Ectodermal cell (in vitro differentiated cells): ENCODE measurements at regions not wholly inside any gene's neighbourhood (a gene's known extent, or its start where the extent isn't known, plus 50 kb on each side); places are given as distances from the start of the nearest gene placed in this dataset.
"Not testable (repeated sequence)": the region's sequence is repeated elsewhere in the genome, so short reads cannot be mapped to it uniquely, and the experiment has no call there.

Experiments used
- H3K27ac ChIP-seq: 2 replicates; pipeline ENCODE4 v1.7.0; 2013; ENCODE audit warnings: mild to moderate bottlenecking, low read depth, low read length; ENCODE audit not compliant: insufficient read depth, poor library complexity, severe bottlenecking
- H3K27me3 ChIP-seq: 2 replicates; pipeline ENCODE4 v1.7.0; 2013; ENCODE audit warnings: mild to moderate bottlenecking, low read length; ENCODE audit not compliant: insufficient read depth, control insufficient read depth, poor library complexity, severe bottlenecking
- H3K36me3 ChIP-seq: one replicate; pipeline ENCODE4 v1.7.0; 2013; ENCODE audit warnings: low read length; ENCODE audit not compliant: control insufficient read depth, insufficient read depth
- H3K4me1 ChIP-seq: one replicate; pipeline ENCODE4 v1.7.0; 2013; ENCODE audit warnings: low read length; ENCODE audit not compliant: control insufficient read depth, insufficient read depth
- H3K4me3 ChIP-seq: 2 replicates; pipeline ENCODE4 v1.7.0; 2013; ENCODE audit warnings: low read depth, low read length, control low read depth; ENCODE audit not compliant: insufficient read depth
- H3K9me3 ChIP-seq: 2 replicates; pipeline ENCODE4 v1.7.0; 2013; ENCODE audit warnings: mild to moderate bottlenecking, low read length, moderate library complexity; ENCODE audit not compliant: control insufficient read depth
- WGBS, 2 experiments: methylation state at CpG; one replicate each; pipeline ENCODE4 v1.1.7; 2013; ENCODE audit warnings: missing lambda C conversion rate in 2 of 2; 5-methylcytosine and 5-hydroxymethylcytosine counted together

- not testable (repeated sequence) for H3K36me3 ChIP-seq, H3K27me3 ChIP-seq, H3K4me1 ChIP-seq, H3K4me3 ChIP-seq, H3K27ac ChIP-seq, H3K9me3 ChIP-seq
- 93 to 96% methylated on average over 5 of the region's 5 CpGs for WGBS, 2 experiments
Observed at GRCh38 chr2:216746268-216746667, 50.9 kb upstream of the IGFBP5 start.

DNA sequence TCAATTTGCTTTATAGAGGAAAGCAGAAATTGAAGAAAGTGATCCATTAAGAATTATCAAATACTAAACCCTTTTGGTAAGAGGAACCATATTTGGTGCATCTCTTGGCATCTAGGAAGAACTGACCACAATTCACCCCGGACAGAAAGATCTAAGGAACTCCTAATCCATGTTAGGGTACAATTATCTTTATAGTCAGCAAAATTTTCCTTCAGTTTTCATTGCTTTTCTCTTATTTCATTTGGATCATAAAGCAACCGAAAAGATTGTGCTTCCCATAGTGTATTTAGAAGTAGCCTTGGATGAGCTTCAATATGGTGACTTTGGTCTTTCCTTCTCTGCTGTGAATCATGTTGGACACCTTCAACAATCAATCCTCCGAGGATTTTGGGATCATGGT, 50.1 kb upstream of the IGFBP5 start:
- no peak overlapping the region for H3K4me3 ChIP-seq
- no peaks in the 10 kb centered on the region for H3K9me3 ChIP-seq
- no peaks in the 10 kb centered on the region for H3K4me1 ChIP-seq
- no peaks in the 10 kb centered on the region for H3K27me3 ChIP-seq
- no peaks in the 10 kb centered on the region for H3K36me3 ChIP-seq
- 92 to 93% methylated on average over 3 of the region's 3 CpGs for WGBS, 2 experiments
- H3K27ac ChIP-seq: no peak overlapping the region
